B cell (primary cell): ENCODE measurements at regions not wholly inside any gene's neighbourhood (a gene's known extent, or its start where the extent isn't known, plus 50 kb on each side); places are given as distances from the start of the nearest gene placed in this dataset.

Source experiments
- ATAC-seq: fragments of 200-7000 bp; cut with Tn5 transposase; one replicate; pipeline ENCODE4 v1.10.0; 2021; ENCODE audit warnings: low read depth, mild to moderate bottlenecking, moderate number of reproducible peaks, moderate library complexity
- CTCF ChIA-PET: fragments of 350-600 bp; sonication (Branson Sonifier 250); formaldehyde crosslinking; loops from one replicate; lab custom pipeline; 2021; ENCODE audit warnings: antibody characterized with exemption, inconsistent platforms; lab: Charles Lee
- POLR2A ChIA-PET: fragments of 350-600 bp; sonication (Branson Sonifier 250); formaldehyde crosslinking; loops from one replicate; lab custom pipeline; 2021; ENCODE audit warnings: antibody characterized with exemption; lab: Charles Lee
- DNase-seq: peaks from one replicate; pipeline ENCODE4 v3.0.0; 2013
- H2AFZ ChIP-seq: 2 replicates; pipeline ENCODE4 v1.6.1; 2012; ENCODE audit warnings: mild to moderate bottlenecking, low read depth, low read length; ENCODE audit not compliant: insufficient read depth, poor library complexity, severe bottlenecking
- H3K27ac ChIP-seq, 2 donors: 1 replicate in 1 of 2; 2 replicates in 1 of 2; pipeline ENCODE4 v1.5.1; 2012 to 2013; ENCODE audit warnings: low read length in 2 of 2, mild to moderate bottlenecking in 2 of 2, moderate library complexity in 1 of 2
- H3K27me3 ChIP-seq, 4 experiments: fragments of 200-600 bp in 1 of 4; sonication (generic) in 1 of 4; replicated peaks in 1 of 4; 1 replicate in 2 of 4; 2 replicates in 2 of 4; pipeline versions ENCODE4 v1.6.1 to v1.7.0; 2013 to 2016; ENCODE audit warnings: low read length in 3 of 4, mild to moderate bottlenecking in 2 of 4, mixed read lengths in 1 of 4, moderate library complexity in 1 of 4; ENCODE audit not compliant: insufficient read depth in 4 of 4, control insufficient read depth in 3 of 4; ENCODE audit errors: control extremely low read depth in 1 of 4
- H3K36me3 ChIP-seq, 2 experiments: replicated peaks in 1 of 2; 1 replicate in 1 of 2; 2 replicates in 1 of 2; pipeline versions ENCODE4 v1.6.1 to v1.7.1; 2013; ENCODE audit warnings: low read length in 1 of 2; ENCODE audit not compliant: insufficient read depth in 2 of 2, control insufficient read depth in 1 of 2; ENCODE audit errors: control extremely low read depth in 1 of 2, extremely low read depth in 1 of 2
- H3K4me1 ChIP-seq, 2 donors: fragments of 200-600 bp in 1 of 2; sonication (generic) in 1 of 2; 1 replicate in 1 of 2; 2 replicates in 1 of 2; pipeline versions ENCODE4 v1.5.1 to v1.6.1; 2013 to 2017; ENCODE audit warnings: low read length in 2 of 2; ENCODE audit not compliant: control insufficient read depth in 2 of 2, insufficient read depth in 2 of 2
- H3K4me2 ChIP-seq: replicated peaks from 2 replicates; pipeline ENCODE3; 2012; ENCODE audit warnings: mild to moderate bottlenecking, low read depth, low read length; ENCODE audit not compliant: poor library complexity, severe bottlenecking
- H3K4me3 ChIP-seq, 5 experiments: fragments of 200-600 bp in 1 of 5; sonication (generic) in 1 of 5; 1 replicate in 3 of 5; 2 replicates in 2 of 5; pipeline versions ENCODE4 v1.5.1 to v1.7.0; 2011 to 2016; ENCODE audit warnings: low read length in 4 of 5, mild to moderate bottlenecking in 4 of 5, low read depth in 2 of 5, control low read depth in 1 of 5, moderate library complexity in 1 of 5; ENCODE audit not compliant: insufficient read depth in 1 of 5; ENCODE audit errors: control extremely low read depth in 1 of 5, extremely low read depth in 1 of 5
- H3K79me2 ChIP-seq: fragments of 200-600 bp; sonication (generic); one replicate; pipeline ENCODE4 v1.6.0; 2016; ENCODE audit warnings: low read length; ENCODE audit not compliant: control insufficient read depth, insufficient read depth
- H3K9ac ChIP-seq: fragments of 200-600 bp; sonication (generic); 2 replicates; pipeline ENCODE4 v1.6.1; 2017; ENCODE audit warnings: mild to moderate bottlenecking, low read length, moderate library complexity
- H3K9me3 ChIP-seq, 3 donors: one replicate each; pipeline versions ENCODE4 v1.6.1 to v1.7.1; 2013; ENCODE audit warnings: low read length in 2 of 3; ENCODE audit not compliant: control insufficient read depth in 2 of 3, insufficient read depth in 1 of 3; ENCODE audit errors: control extremely low read depth in 1 of 3
- H4K20me1 ChIP-seq: 2 replicates; pipeline ENCODE4 v1.6.0; 2012; ENCODE audit warnings: mild to moderate bottlenecking, low read length; ENCODE audit not compliant: insufficient read depth, control insufficient read depth, poor library complexity, severe bottlenecking
- H3K27ac Mint-ChIP-seq: one replicate; pipeline ENCODE4 v1.8.0; 2021; ENCODE audit warnings: mixed read lengths
- H3K27me3 Mint-ChIP-seq: one replicate; pipeline ENCODE4 v1.8.0; 2021; ENCODE audit warnings: mixed read lengths
- H3K4me1 Mint-ChIP-seq: one replicate; pipeline ENCODE4 v1.8.0; 2021; ENCODE audit warnings: mixed read lengths
- H3K4me3 Mint-ChIP-seq: one replicate; pipeline ENCODE4 v1.8.0; 2021; ENCODE audit warnings: mixed read lengths
- H3K9me3 Mint-ChIP-seq: one replicate; pipeline ENCODE4 v1.8.0; 2022; ENCODE audit warnings: mixed read lengths; ENCODE audit not compliant: insufficient read depth
- EZH2 ChIP-seq: IDR thresholded peaks from 2 replicates; pipeline ENCODE4 v1.6.1; 2012; ENCODE audit warnings: borderline replicate concordance, low read depth, mild to moderate bottlenecking, moderate library complexity, low read length; ENCODE audit not compliant: insufficient read depth, poor library complexity, severe bottlenecking
- WGBS: methylation state at CpG from one replicate; pipeline ENCODE4 v1.1.5; 2013; ENCODE audit warnings: missing lambda C conversion rate; ENCODE audit not compliant: insufficient coverage; 5-methylcytosine and 5-hydroxymethylcytosine counted together
- intact Hi-C: fragments of 100-400 bp; cut with micrococcal nuclease; formaldehyde crosslinking; loops from one replicate; pipeline ENCODE4 v1.10.0; 2022
- TF ChIP-seq, protein P1 (sequence below): fragments of 200-600 bp; IDR thresholded peaks from one replicate; pipeline ENCODE4 v1.8.0; 2022; ENCODE audit warnings: antibody characterized with exemption, mild to moderate bottlenecking

GRCh38 chr13:110984798-110985197 is 69.9 kb upstream of the ANKRD10 start:
- H3K4me1 ChIP-seq, result no peaks in the 10 kb centered on the region
- H4K20me1 ChIP-seq, result no peaks in the 10 kb centered on the region
- ChIA-PET CTCF (no interaction called here), POLR2A (no interaction called here)
- H3K27me3 Mint-ChIP-seq, result peaks cover 37% of the 10 kb centered on the region
- no peak overlapping the region for H3K27ac ChIP-seq
- 63% methylated on average over 2 of the region's 3 CpGs for WGBS
- intact Hi-C loops, result no loop called here
- TF ChIP-seq EZH2, result no peak
- TF ChIP-seq, protein P1, sequence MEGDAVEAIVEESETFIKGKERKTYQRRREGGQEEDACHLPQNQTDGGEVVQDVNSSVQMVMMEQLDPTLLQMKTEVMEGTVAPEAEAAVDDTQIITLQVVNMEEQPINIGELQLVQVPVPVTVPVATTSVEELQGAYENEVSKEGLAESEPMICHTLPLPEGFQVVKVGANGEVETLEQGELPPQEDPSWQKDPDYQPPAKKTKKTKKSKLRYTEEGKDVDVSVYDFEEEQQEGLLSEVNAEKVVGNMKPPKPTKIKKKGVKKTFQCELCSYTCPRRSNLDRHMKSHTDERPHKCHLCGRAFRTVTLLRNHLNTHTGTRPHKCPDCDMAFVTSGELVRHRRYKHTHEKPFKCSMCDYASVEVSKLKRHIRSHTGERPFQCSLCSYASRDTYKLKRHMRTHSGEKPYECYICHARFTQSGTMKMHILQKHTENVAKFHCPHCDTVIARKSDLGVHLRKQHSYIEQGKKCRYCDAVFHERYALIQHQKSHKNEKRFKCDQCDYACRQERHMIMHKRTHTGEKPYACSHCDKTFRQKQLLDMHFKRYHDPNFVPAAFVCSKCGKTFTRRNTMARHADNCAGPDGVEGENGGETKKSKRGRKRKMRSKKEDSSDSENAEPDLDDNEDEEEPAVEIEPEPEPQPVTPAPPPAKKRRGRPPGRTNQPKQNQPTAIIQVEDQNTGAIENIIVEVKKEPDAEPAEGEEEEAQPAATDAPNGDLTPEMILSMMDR, result no peak
- no peaks in the 10 kb centered on the region for H3K36me3 ChIP-seq
- no peak overlapping the region for H3K4me2 ChIP-seq
- no peak overlapping the region for H3K27ac Mint-ChIP-seq
- H2AFZ ChIP-seq, result no peak overlapping the region
- no peak overlapping the region for H3K4me3 Mint-ChIP-seq
- H3K9me3 Mint-ChIP-seq, result no peaks in the 10 kb centered on the region
- DNase-seq (no peak), ATAC-seq (no peak)
- H3K79me2 ChIP-seq, result no peaks in the 10 kb centered on the region
- H3K27me3 ChIP-seq, result peaks cover 0 to 7% (median 3%) of the 10 kb centered on the region in 4 experiments
- H3K9ac ChIP-seq, result no peak overlapping the region
- H3K9me3 ChIP-seq, result no peaks in the 10 kb centered on the region
- H3K4me1 Mint-ChIP-seq, result no peaks in the 10 kb centered on the region
- no peak overlapping the region for H3K4me3 ChIP-seq

DNA sequence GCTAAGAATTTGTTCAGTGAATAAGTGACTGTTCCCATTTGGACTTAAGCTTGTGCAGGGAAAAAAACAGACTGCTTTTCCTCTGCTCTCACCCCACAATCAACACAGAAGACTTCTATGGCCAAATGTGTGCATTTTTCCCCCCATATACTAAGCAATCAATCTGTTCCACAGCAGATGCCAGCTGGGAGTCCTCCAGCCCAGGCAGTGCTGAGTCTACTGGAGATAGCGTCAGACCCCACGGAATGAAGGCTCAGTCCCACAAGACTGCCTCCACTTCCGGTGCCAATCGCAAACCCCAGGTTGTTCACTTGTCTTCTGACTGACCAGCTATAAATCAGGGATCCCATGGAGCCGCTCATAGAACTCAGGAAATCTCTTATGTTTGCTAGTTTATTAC is 69.5 kb upstream of the ANKRD10 start:
- no peaks in the 10 kb centered on the region for H3K79me2 ChIP-seq
- ChIA-PET CTCF (no interaction called here), POLR2A (no interaction called here)
- H4K20me1 ChIP-seq, result no peaks in the 10 kb centered on the region
- H3K9ac ChIP-seq, result no peak overlapping the region
- no peak overlapping the region for H3K4me3 Mint-ChIP-seq
- WGBS, result 97% methylated on average over 5 of the region's 5 CpGs
- ATAC-seq (no peak), DNase-seq (no peak)
- H2AFZ ChIP-seq, result no peak overlapping the region
- intact Hi-C loops, result no loop called here
- H3K27ac ChIP-seq, result no peak overlapping the region
- H3K27me3 Mint-ChIP-seq, result peaks cover 39% of the 10 kb centered on the region
- H3K9me3 ChIP-seq, result no peaks in the 10 kb centered on the region
- no peaks in the 10 kb centered on the region for H3K4me1 Mint-ChIP-seq
- H3K4me3 ChIP-seq, result no peak overlapping the region
- no peaks in the 10 kb centered on the region for H3K36me3 ChIP-seq
- H3K4me1 ChIP-seq, result no peaks in the 10 kb centered on the region
- H3K27me3 ChIP-seq, result peaks cover 0 to 7% (median 3%) of the 10 kb centered on the region in 4 experiments
- H3K4me2 ChIP-seq, result no peak overlapping the region
- TF ChIP-seq, protein P1, result no peak
- no peak for TF ChIP-seq EZH2
- no peak overlapping the region for H3K27ac Mint-ChIP-seq
- H3K9me3 Mint-ChIP-seq, result no peaks in the 10 kb centered on the region
